Chondrocyte (in vitro differentiated cells): ENCODE measurements at regions not wholly inside any gene's neighbourhood (a gene's known extent, or its start where the extent isn't known, plus 50 kb on each side); places are given as distances from the start of the nearest gene placed in this dataset.

Experiments
- DNase-seq: peaks from one replicate; pipeline ENCODE4 v3.0.0; 2021; ENCODE audit warnings: mixed read lengths, low spot score
- H3K27ac Mint-ChIP-seq: one replicate; pipeline ENCODE4 v1.8.0; 2021; ENCODE audit warnings: mild to moderate bottlenecking, moderate library complexity, mixed read lengths; ENCODE audit not compliant: unreplicated experiment
- H3K27me3 Mint-ChIP-seq: 2 replicates; pipeline ENCODE4 v1.8.0; 2021; ENCODE audit warnings: low read depth, mixed read lengths
- H3K36me3 Mint-ChIP-seq: 2 replicates; pipeline ENCODE4 v1.8.0; 2021; ENCODE audit warnings: low read depth, mixed read lengths
- H3K4me1 Mint-ChIP-seq: 2 replicates; pipeline ENCODE4 v1.8.0; 2021; ENCODE audit warnings: low read depth, mild to moderate bottlenecking, mixed read lengths
- H3K4me3 Mint-ChIP-seq: one replicate; pipeline ENCODE4 v1.8.0; 2021; ENCODE audit warnings: mild to moderate bottlenecking, moderate library complexity, mixed read lengths; ENCODE audit not compliant: unreplicated experiment
- H3K9me3 Mint-ChIP-seq: 2 replicates; pipeline ENCODE4 v1.8.0; 2021; ENCODE audit warnings: low read depth, mixed read lengths
- TF ChIP-seq, protein P1 (sequence below): fragments of 200-600 bp; sonication (generic); IDR thresholded peaks from 2 replicates; pipeline ENCODE4 v1.5.0; 2021; ENCODE audit warnings: antibody characterized with exemption, mild to moderate bottlenecking, moderate library complexity

DNA sequence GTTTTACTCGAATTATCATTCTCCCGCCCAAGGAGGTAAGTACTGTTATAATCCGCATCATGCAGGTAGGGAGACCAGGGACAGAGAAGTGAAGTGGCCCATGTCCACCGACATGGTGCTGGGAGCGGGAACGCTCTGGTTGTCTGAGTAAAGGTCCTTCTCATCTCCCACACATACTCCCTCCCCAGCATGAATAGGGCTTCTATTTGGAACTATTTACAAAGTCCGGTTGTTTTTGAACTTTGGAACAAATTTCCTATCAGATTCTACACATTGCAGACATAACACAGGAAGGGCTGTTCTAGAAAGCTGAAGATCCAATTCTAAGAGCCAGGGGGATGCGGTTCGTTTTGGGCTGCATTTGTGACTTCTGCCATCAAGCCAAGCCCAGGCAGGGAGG is 94.8 kb upstream of the TLE3 start:
- Mint-ChIP-seq H3K27ac (no peak overlapping the region), H3K4me3 (no peak overlapping the region), H3K36me3 (peaks cover 5% of the 10 kb centered on the region), H3K9me3 (peaks cover 9% of the 10 kb centered on the region), H3K4me1 (peaks cover 23% of the 10 kb centered on the region), H3K27me3 (peaks cover 10% of the 10 kb centered on the region)
- TF ChIP-seq, protein P1, sequence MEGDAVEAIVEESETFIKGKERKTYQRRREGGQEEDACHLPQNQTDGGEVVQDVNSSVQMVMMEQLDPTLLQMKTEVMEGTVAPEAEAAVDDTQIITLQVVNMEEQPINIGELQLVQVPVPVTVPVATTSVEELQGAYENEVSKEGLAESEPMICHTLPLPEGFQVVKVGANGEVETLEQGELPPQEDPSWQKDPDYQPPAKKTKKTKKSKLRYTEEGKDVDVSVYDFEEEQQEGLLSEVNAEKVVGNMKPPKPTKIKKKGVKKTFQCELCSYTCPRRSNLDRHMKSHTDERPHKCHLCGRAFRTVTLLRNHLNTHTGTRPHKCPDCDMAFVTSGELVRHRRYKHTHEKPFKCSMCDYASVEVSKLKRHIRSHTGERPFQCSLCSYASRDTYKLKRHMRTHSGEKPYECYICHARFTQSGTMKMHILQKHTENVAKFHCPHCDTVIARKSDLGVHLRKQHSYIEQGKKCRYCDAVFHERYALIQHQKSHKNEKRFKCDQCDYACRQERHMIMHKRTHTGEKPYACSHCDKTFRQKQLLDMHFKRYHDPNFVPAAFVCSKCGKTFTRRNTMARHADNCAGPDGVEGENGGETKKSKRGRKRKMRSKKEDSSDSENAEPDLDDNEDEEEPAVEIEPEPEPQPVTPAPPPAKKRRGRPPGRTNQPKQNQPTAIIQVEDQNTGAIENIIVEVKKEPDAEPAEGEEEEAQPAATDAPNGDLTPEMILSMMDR: no peak
- no peak for DNase-seq

DNA sequence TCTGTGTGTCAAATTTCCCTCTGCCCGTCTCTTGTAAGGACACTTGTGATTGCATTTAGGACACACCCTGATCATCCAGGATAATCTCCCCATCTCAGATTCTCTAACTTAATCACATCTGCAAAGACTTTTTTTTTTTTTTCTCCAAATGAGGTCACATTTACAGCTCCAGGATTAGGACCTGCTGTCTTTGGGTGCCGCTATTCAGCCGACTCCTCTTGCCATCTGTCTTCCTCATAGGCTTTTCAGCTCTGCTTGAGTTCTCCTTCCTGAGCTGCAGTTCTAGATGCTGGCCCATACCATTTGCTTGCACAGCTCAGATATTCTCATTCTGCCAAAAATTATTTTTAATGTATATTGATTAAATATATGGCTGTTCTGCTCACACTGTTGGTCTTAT is 94.3 kb upstream of the TLE3 start:
- Mint-ChIP-seq H3K27ac (no peak overlapping the region), H3K4me3 (no peak overlapping the region), H3K27me3 (peaks cover 12% of the 10 kb centered on the region), H3K9me3 (peaks cover 9% of the 10 kb centered on the region), H3K36me3 (peaks cover 5% of the 10 kb centered on the region), H3K4me1 (peaks cover 19% of the 10 kb centered on the region)
- TF ChIP-seq, protein P1: no peak
- DNase-seq: no peak

DNA sequence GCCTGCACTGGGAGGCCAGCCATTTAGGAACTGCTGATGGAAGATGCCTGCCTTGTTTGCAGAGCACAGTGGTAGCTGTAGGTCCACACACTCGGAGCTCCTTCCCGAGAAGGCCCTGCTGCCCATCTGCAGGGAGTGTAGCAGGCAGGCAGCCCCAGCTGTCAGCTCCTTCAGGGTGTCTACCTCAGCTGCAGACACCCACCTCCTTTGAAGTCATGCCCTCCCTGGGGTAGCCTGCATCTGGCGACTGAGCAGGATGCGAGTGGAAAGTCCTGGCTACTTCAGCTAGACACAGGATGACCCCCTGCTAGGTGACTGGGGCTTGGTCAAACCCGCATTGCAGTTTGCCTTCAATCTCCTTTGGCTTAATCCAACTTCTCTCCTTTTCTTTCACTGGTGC is 93.2 kb upstream of the TLE3 start:
- peaks cover 9% of the 10 kb centered on the region for H3K9me3 Mint-ChIP-seq
- H3K4me1 Mint-ChIP-seq: peaks cover 8% of the 10 kb centered on the region
- TF ChIP-seq, protein P1: no peak
- H3K36me3 Mint-ChIP-seq: peaks cover 5% of the 10 kb centered on the region
- no peak overlapping the region for H3K4me3 Mint-ChIP-seq
- no peak for DNase-seq
- peaks cover 12% of the 10 kb centered on the region for H3K27me3 Mint-ChIP-seq
- H3K27ac Mint-ChIP-seq: no peak overlapping the region

DNA sequence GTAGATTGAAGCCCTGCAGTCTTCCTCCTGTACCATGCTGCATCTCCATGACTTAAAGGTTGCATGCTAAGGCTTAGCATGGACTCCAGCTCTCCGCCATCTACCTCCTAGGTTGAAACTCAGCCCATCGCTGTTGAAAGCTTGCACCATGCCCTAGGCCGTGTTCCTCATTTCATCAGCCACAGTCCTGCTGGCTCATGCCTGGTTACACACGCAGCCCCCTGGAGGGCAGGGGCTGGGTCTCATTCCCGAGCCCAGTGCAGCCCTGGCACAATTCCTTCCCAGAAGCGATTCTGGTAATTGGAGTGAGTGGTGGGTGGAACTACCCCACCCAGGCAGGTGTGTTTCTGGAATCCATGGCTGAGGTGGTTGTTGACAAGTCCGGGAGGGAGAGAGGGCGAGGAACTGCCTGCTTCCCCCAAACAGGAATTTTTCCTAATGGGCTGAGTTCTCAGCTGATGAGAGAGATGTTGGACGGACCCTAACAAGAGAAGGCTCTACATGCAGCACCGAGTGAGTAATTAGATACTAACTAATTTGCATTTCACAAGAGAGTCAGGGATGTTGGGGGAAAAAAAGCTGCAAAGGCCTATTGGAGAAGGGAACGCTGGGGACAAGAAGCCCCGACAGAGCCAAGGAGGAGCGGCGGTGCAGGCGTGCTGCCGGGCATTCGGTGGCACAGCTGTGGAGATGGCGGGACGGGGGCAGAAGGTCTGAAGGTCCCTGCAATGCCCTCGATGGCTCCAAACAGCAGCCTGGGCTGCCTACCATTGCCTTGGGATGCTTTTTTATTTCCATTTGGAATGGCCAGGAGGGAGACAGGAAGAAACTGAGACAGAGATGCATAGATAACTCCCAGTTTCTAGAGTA is 92.3 kb upstream of the TLE3 start:
- H3K27me3 Mint-ChIP-seq: peaks cover 12% of the 10 kb centered on the region
- TF ChIP-seq, protein P1: no peak
- no peaks in the 10 kb centered on the region for H3K4me1 Mint-ChIP-seq
- H3K4me3 Mint-ChIP-seq: no peak overlapping the region
- peaks cover 5% of the 10 kb centered on the region for H3K36me3 Mint-ChIP-seq
- H3K9me3 Mint-ChIP-seq: peaks cover 9% of the 10 kb centered on the region
- H3K27ac Mint-ChIP-seq: no peak overlapping the region
- DNase-seq: no peak

DNA sequence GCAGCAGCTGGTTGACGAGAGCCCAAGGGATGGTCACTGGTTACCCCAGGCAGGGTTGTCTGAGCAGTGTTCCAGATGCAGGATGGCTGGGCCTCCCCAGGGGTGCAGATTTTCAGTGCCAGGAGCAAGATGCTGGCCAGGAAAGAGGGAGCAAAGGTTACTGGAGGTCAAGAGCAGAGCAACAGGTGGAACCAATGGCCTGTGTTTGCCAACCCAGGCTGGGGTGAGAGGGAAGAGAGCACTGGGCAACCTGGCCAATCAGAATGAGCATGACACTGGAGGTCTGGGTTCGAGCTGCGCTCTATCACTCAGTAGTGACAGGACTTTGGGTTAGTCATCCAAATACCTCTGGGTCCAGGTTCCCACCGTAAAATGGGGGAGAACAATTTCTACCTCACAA is 90.6 kb upstream of the TLE3 start:
- no peak overlapping the region for H3K4me3 Mint-ChIP-seq
- H3K4me1 Mint-ChIP-seq: no peaks in the 10 kb centered on the region
- no peak overlapping the region for H3K27ac Mint-ChIP-seq
- H3K27me3 Mint-ChIP-seq: peaks cover 17% of the 10 kb centered on the region
- H3K9me3 Mint-ChIP-seq: peaks cover 9% of the 10 kb centered on the region
- TF ChIP-seq, protein P1: no peak
- no peak for DNase-seq
- peaks cover 5% of the 10 kb centered on the region for H3K36me3 Mint-ChIP-seq
